ENCODE measurements at regions not wholly inside any gene's neighbourhood (a gene's known extent, or its start where the extent isn't known, plus 50 kb on each side); places are given as distances from the start of the nearest gene placed in this dataset.
A peak's percentile ranks its signal among the peaks of the same experiment; 100 is the strongest.

DNA sequence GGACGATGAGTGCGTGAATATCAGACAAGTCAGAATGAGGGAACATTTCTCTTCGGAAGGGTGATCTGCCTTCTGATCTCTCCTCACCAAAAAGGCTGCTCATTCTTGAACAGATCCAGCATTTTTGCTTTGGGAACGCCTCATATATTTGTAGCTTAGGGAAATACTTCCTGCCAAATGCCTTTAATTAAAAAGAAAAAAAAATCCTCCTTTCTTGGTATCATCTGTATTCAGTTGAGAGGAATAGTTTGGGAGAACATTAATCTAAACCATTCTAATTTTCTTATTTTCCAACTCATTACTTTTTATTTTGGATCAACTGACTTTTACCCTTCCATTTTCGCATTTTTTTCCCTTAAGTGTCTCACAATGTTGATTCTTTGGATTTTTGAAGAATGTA is 163.4 kb downstream of the SNX18 start:
- TF ChIP-seq, protein P1, sequence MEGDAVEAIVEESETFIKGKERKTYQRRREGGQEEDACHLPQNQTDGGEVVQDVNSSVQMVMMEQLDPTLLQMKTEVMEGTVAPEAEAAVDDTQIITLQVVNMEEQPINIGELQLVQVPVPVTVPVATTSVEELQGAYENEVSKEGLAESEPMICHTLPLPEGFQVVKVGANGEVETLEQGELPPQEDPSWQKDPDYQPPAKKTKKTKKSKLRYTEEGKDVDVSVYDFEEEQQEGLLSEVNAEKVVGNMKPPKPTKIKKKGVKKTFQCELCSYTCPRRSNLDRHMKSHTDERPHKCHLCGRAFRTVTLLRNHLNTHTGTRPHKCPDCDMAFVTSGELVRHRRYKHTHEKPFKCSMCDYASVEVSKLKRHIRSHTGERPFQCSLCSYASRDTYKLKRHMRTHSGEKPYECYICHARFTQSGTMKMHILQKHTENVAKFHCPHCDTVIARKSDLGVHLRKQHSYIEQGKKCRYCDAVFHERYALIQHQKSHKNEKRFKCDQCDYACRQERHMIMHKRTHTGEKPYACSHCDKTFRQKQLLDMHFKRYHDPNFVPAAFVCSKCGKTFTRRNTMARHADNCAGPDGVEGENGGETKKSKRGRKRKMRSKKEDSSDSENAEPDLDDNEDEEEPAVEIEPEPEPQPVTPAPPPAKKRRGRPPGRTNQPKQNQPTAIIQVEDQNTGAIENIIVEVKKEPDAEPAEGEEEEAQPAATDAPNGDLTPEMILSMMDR (IDR thresholded peaks at IDR 0.05; ENCODE audit: extremely low read depth, missing control alignments): no peak
- DNase-seq (ENCODE audit: low spot score): no peak

DNA sequence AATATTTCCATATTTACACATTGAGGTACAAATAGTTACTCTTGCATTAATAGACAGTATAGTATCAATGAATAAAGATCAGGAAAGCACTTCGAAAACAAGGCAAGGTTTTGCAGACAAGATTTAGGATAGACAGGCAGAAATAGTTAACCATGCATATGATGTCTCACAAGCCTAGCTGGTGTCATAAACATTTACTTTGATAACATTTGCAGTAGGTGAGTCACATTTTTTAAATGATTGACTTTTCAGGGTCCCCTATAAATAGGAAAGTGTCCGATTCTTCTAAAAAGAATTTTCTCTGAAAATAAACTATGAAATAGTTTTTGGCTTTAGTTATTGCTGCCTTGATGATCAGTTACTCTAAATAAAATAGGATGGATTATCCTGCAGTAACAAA is 162.1 kb downstream of the SNX18 start:
- TF ChIP-seq, protein P1 (IDR thresholded peaks at IDR 0.05; ENCODE audit: extremely low read depth, missing control alignments): no peak

DNA sequence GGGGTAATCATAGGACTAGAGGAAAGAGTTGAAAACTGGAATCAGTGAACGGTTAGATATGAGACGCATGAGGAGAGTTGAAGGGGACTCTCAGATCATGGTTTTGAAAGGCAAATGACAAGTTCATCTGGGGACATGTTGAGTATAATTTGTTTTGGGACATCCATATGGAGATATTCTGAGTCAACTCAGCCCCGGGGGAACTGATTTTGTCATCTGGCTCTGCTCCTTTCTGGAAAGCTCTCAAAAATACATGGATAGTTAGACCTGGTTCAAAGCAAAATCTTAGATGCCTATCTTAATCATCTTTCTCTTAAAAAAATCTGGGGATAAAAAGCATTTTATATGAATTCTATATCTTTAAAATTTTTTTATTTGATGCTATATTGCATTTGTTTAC is 161.2 kb downstream of the SNX18 start:
- TF ChIP-seq, protein P1 (IDR thresholded peaks at IDR 0.05; ENCODE audit: extremely low read depth, missing control alignments): no peak
- no peak for DNase-seq (ENCODE audit: low spot score)

More for the DNA sequence above, 162.1 kb downstream of the SNX18 start:
- no peak for DNase-seq (ENCODE audit: low spot score)

DNA sequence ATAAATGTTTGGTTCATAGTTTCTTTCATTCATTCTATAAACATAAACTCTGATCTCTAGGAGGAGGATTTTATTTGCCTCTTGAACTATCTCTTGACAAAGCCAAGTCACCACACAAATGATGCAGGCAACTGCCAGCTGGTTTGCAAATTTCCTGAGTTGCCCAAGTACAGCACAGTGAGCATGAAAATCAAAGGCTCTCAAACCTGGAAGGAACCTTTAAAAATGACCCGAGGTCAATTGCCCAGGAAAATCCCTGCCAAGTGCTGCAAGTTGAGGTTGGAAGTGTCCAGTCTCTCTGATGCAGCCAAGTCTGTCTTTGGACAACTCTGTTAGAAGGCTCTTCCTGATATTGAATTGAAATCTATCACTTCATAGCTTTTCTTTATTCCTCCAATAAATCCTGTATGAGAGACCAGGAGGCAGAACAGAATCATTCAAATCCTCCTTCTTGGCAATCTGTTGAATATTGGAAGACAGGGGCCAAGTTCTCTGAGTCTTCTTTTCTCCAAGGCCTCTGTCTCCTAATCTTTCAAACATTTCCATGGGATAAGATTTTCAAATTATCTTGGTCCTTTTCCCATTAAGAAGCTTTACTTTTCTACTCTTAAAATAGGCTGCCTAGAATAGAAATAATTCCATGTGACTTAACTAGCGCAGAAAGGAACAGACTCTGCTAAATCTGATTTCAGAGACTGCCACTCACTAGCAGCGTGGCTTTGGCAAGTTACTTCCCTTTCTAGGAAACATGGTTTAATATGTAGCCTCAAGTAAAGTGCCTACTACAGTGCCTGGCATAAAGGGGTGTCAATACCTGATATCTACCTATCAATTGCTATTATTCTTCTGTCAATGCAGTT is 159.2 kb downstream of the SNX18 start:
- TF ChIP-seq, protein P1 (IDR thresholded peaks at IDR 0.05; ENCODE audit: extremely low read depth, missing control alignments): no peak
- DNase-seq (ENCODE audit: low spot score): no peak

DNA sequence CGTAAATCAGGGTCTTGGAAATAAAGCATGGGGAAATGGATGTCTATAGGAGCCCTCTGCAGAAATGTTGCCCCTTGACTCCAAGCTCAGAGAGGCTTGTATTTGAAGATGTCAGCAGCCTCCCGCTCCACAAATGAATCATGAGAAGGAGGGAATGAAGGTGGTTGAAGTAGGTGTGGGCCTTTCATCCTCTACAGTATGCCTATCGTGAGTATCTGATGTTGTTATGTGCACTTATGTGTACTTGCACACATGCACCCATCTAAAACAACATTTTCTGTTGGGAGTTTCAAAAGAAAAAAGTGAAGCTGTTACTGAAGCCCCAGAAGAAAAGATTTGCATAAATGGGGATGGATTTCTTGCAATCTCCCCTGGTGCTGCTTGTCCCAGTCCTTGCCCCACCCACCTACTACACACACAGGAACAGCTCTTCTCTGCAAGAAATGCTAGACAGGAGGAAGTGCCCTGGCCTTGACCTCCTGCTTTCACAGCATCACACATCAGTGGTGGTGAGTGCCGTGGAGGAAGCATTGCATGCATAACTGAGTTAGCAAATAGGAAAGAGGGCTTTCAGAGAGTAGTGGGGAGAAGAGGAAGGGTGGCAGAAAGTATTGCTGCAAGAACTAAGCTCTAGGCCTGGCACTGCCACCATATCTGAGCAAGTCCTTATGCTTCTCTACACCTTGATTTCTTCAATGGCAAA is 156.1 kb downstream of the SNX18 start:
- TF ChIP-seq, protein P1 (IDR thresholded peaks at IDR 0.05; ENCODE audit: extremely low read depth, missing control alignments): no peak
- peak; percentile 21 for DNase-seq (ENCODE audit: low spot score)

DNA sequence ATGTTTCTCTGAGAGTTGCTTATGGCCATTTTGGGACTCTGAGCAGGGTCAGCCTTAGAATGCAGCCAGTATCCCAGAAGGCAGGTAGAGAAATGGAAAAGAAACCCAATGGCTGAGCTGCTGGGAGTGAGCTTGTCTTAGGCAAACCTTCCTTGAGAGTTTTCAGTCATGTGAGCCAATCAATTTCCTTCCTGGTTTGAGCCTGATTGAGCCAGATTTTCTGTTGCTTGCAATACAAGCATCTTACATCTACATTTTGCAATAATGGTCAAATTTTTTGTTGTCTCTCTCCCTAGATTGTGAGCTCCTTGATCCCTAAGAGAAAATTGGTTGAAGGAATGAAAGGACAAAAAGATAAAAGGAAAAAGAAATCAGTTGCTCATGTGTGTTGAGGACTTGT is 155.3 kb downstream of the SNX18 start:
- no peak for DNase-seq (ENCODE audit: low spot score)
- TF ChIP-seq, protein P1 (IDR thresholded peaks at IDR 0.05; ENCODE audit: extremely low read depth, missing control alignments): no peak

DNA sequence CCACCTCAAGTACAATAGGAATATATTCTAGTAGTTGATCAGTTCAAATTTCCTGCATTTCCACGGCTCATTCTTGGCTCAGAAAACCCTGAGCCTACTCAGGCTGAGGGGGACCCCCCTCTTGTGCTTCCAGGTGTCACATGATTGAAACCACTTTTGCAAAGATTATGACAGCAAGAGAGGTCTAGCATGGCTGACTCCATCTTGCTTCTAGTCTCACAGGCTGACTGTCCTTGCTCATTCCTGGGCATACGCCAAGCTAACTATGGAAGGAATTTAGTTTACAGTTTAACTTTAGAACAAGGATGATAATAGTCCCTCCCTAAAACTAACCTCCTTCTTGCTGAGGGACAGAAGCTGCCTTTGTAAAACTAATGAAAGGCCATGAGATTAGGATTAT is 154.1 kb downstream of the SNX18 start:
- DNase-seq (ENCODE audit: low spot score): no peak
- TF ChIP-seq, protein P1 (IDR thresholded peaks at IDR 0.05; ENCODE audit: extremely low read depth, missing control alignments): no peak
